A549 (cell line): ENCODE measurements at regions not wholly inside any gene's neighbourhood (a gene's known extent, or its start where the extent isn't known, plus 50 kb on each side); places are given as distances from the start of the nearest gene placed in this dataset.

ENCODE experiments used
- ATAC-seq, 2 experiments: fragments of 200-7000 bp in 1 of 2; fragments of >200 bp in 1 of 2; cut with Nextera tagmentation in 1 of 2; cut with Tn5 transposase in 1 of 2; 3 replicates each; pipeline versions ENCODE4 v1.8.0 to v1.9.1; 2018 to 2020; ENCODE audit warnings: mild to moderate bottlenecking in 1 of 2, moderate library complexity in 1 of 2
- CTCF ChIA-PET: fragments of 300-600 bp; sonication (Branson Sonifier 250); formaldehyde crosslinking; extraction: SDS; loops from one replicate; lab custom pipeline; 2021; ENCODE audit warnings: antibody characterized with exemption, inconsistent platforms; lab: Yijun Ruan, JAX
- POLR2A ChIA-PET: fragments of 350-600 bp; formaldehyde crosslinking; extraction: SDS; loops from one replicate; lab custom pipeline; 2021; ENCODE audit warnings: antibody characterized with exemption, inconsistent platforms; lab: Yijun Ruan, JAX
- DNase-seq, 2 experiments: peaks; one replicate each; pipeline versions ENCODE4 v3.0.0 to v3.0.0-alpha.2; 2011 to 2016; ENCODE audit warnings: low read depth in 1 of 2, low spot score in 1 of 2
- FAIRE-seq: peaks from 2 replicates; lab custom pipeline; 2011; peaks lifted over from hg19 to GRCh38; lab: Jason Lieb, UNC
- H3K27ac ChIP-seq, 2 experiments: fragments of >200 bp; sonication (Bioruptor Twin); formaldehyde crosslinking; 3 replicates each; pipeline ENCODE4 v1.5.1; 2016 to 2017
- H3K4me1 ChIP-seq: fragments of >200 bp; sonication (Bioruptor Twin); formaldehyde crosslinking; 3 replicates; pipeline ENCODE4 v1.6.1; 2016
- H3K4me2 ChIP-seq: fragments of >200 bp; sonication (Bioruptor Twin); formaldehyde crosslinking; 3 replicates; pipeline ENCODE4 v1.6.1; 2016
- H3K4me3 ChIP-seq: fragments of >200 bp; sonication (Bioruptor Twin); formaldehyde crosslinking; 3 replicates; pipeline ENCODE4 v1.5.1; 2016
- H3K9me3 ChIP-seq: fragments of >200 bp; sonication (Bioruptor Twin); formaldehyde crosslinking; 3 replicates; pipeline ENCODE4 v1.6.1; 2016
- BCL3 ChIP-seq: fragments of >200 bp; sonication (Bioruptor Twin); formaldehyde crosslinking; IDR thresholded peaks from 3 replicates; pipeline ENCODE4 v1.6.1; 2016
- CEBPB ChIP-seq, 2 experiments: fragments of >200 bp in 1 of 2; sonication (Bioruptor Twin) in 1 of 2; formaldehyde crosslinking in 1 of 2; IDR thresholded peaks; 2 replicates each; pipeline ENCODE4 v1.6.1; 2012 to 2016
- CHD2 ChIP-seq: fragments of 150-350 bp; IDR thresholded peaks from 2 replicates; pipeline ENCODE4 v1.6.1; 2014; ENCODE audit warnings: low read length; ENCODE audit not compliant: partially characterized antibody
- CHD4 ChIP-seq: fragments of 200-600 bp; sonication (generic); IDR thresholded peaks from 2 replicates; pipeline ENCODE4 v1.6.1; 2016; ENCODE audit warnings: antibody characterized with exemption, mild to moderate bottlenecking, borderline replicate concordance
- EHF ChIP-seq: fragments of 250-450 bp; sonication (Bioruptor Pico); IDR thresholded peaks from 2 replicates; pipeline ENCODE4 v1.5.0; 2020; ENCODE audit warnings: mild to moderate bottlenecking
- EHMT2 ChIP-seq: fragments of 200-600 bp; sonication (generic); IDR thresholded peaks from 2 replicates; pipeline ENCODE4 v1.6.1; 2016; ENCODE audit warnings: antibody characterized with exemption, low read depth, mild to moderate bottlenecking, moderate library complexity
- ELK1 ChIP-seq: fragments of 150-350 bp; IDR thresholded peaks from 2 replicates; pipeline ENCODE4 v1.6.1; 2014; ENCODE audit warnings: low read depth, mild to moderate bottlenecking, low read length
- ESRRA ChIP-seq: fragments of 150-350 bp; IDR thresholded peaks from 2 replicates; pipeline ENCODE4 v1.6.1; 2014; ENCODE audit warnings: mild to moderate bottlenecking, low read length, borderline replicate concordance
- FOSB ChIP-seq: fragments of 250-450 bp; sonication (Bioruptor Pico); IDR thresholded peaks from 2 replicates; pipeline ENCODE4 v1.5.0; 2020; ENCODE audit warnings: mild to moderate bottlenecking, moderate library complexity
- FOSL2 ChIP-seq, 2 experiments: fragments of 450-650 bp in 1 of 2; fragments of >200 bp in 1 of 2; sonication (Bioruptor Twin) in 1 of 2; formaldehyde crosslinking; IDR thresholded peaks; 2 replicates each; pipeline versions ENCODE4 v1.5.0 to v1.6.1; 2016 to 2020; ENCODE audit warnings: mild to moderate bottlenecking in 1 of 2, moderate library complexity in 1 of 2
- GATA3 ChIP-seq: IDR thresholded peaks from 2 replicates; pipeline ENCODE4 v1.6.1; 2012; ENCODE audit warnings: borderline replicate concordance
- HES2 ChIP-seq: fragments of >200 bp; sonication (Bioruptor Twin); formaldehyde crosslinking; IDR thresholded peaks from 2 replicates; pipeline ENCODE4 v1.6.1; 2016
- HOXB13 ChIP-seq: fragments of 250-450 bp; sonication (Bioruptor Pico); IDR thresholded peaks from 2 replicates; pipeline ENCODE4 v1.5.0; 2020; ENCODE audit warnings: low read depth, mild to moderate bottlenecking, moderate library complexity
- HOXB5 ChIP-seq: fragments of 250-450 bp; sonication (Bioruptor Pico); IDR thresholded peaks from 2 replicates; pipeline ENCODE4 v1.5.0; 2020; ENCODE audit warnings: mild to moderate bottlenecking, moderate library complexity
- NFE2L2 ChIP-seq: fragments of 150-350 bp; conservative IDR thresholded peaks from 2 replicates; pipeline ENCODE4 v1.6.1; 2014; ENCODE audit warnings: low read length
- NR3C1 ChIP-seq: fragments of >200 bp; sonication (Bioruptor Twin); formaldehyde crosslinking; IDR thresholded peaks from 3 replicates; pipeline ENCODE4 v1.6.1; 2017
- PHF8 ChIP-seq: fragments of 200-600 bp; sonication (generic); IDR thresholded peaks from 2 replicates; pipeline ENCODE4 v1.6.1; 2016; ENCODE audit warnings: low read depth, mild to moderate bottlenecking, antibody characterized with exemption, moderate library complexity, borderline replicate concordance
- POLR2A ChIP-seq: IDR thresholded peaks from 2 replicates; pipeline ENCODE4 v1.6.1; 2012; ENCODE audit warnings: mild to moderate bottlenecking, low read length
- RAD21 ChIP-seq, 2 experiments: fragments of >200 bp in 1 of 2; sonication (Bioruptor Twin) in 1 of 2; formaldehyde crosslinking in 1 of 2; IDR thresholded peaks in 1 of 2; conservative IDR thresholded peaks in 1 of 2; 2 replicates in 1 of 2; 3 replicates in 1 of 2; pipeline ENCODE4 v1.6.1; 2012 to 2018; ENCODE audit warnings: inconsistent platforms in 1 of 2
- RARB ChIP-seq: fragments of 250-450 bp; sonication (Bioruptor Pico); IDR thresholded peaks from 2 replicates; pipeline ENCODE4 v1.8.0; 2021; ENCODE audit warnings: mild to moderate bottlenecking, moderate library complexity
- RCOR1 ChIP-seq: fragments of 150-350 bp; IDR thresholded peaks from 2 replicates; pipeline ENCODE4 v1.6.1; 2014; ENCODE audit warnings: antibody characterized with exemption, low read length, low read depth
- REST ChIP-seq: fragments of 200-600 bp; sonication (generic); IDR thresholded peaks from 2 replicates; pipeline ENCODE4 v1.6.1; 2016; ENCODE audit warnings: antibody characterized with exemption, mild to moderate bottlenecking, moderate library complexity
- RNF2 ChIP-seq: fragments of 200-600 bp; sonication (generic); IDR thresholded peaks from 2 replicates; pipeline ENCODE4 v1.6.1; 2016; ENCODE audit warnings: low read depth, mild to moderate bottlenecking, antibody characterized with exemption, moderate library complexity, borderline replicate concordance
- SREBF2 ChIP-seq: fragments of 450-650 bp; IDR thresholded peaks from 2 replicates; pipeline ENCODE4 v1.6.1; 2014; ENCODE audit warnings: mild to moderate bottlenecking, moderate library complexity
- TP53 ChIP-seq: fragments of 250-450 bp; sonication (Bioruptor Pico); IDR thresholded peaks from 2 replicates; pipeline ENCODE4 v1.5.0; 2021; ENCODE audit warnings: mild to moderate bottlenecking, moderate library complexity
- ZC3H11A ChIP-seq: fragments of 450-650 bp; IDR thresholded peaks from 2 replicates; pipeline ENCODE4 v1.6.1; 2014; ENCODE audit warnings: antibody characterized with exemption, mild to moderate bottlenecking
- ZFP36 ChIP-seq: fragments of 450-650 bp; IDR thresholded peaks from 2 replicates; pipeline ENCODE4 v1.6.1; 2014; ENCODE audit warnings: borderline replicate concordance; ENCODE audit not compliant: partially characterized antibody
- ZNF302 ChIP-seq: fragments of 250-450 bp; sonication (Bioruptor Pico); IDR thresholded peaks from 2 replicates; pipeline ENCODE4 v1.9.0; 2021; ENCODE audit warnings: inconsistent platforms, mild to moderate bottlenecking, moderate library complexity
- WGBS: methylation state at CpG from one replicate; pipeline ENCODE4 v1.1.6; 2017; ENCODE audit errors: missing lambda C conversion rate; 5-methylcytosine and 5-hydroxymethylcytosine counted together

GRCh38 chr4:123830930-123831329 lies 434.3 kb downstream of the SPRY1 start:
- Histone ChIP-seq H3K4me1 (no peaks in the 10 kb centered on the region), H3K9me3 (no peaks in the 10 kb centered on the region), H3K4me2 (no peak overlapping the region), H3K27ac (no peak overlapping the region), H3K4me3 (no peak overlapping the region)
- DNase-seq (no peak), FAIRE-seq (no peak), ATAC-seq (no peak)
- ChIA-PET CTCF (no interaction called here), POLR2A (no interaction called here)
- WGBS = 65% methylated on average over 6 of the region's 6 CpGs
- TF ChIP-seq GATA3 (no peak), ZNF302 (CRISPR knock-in tag) (no peak), FOSB (CRISPR knock-in tag) (no peak), EHMT2 (no peak)

- Histone ChIP-seq H3K4me1 (no peaks in the 10 kb centered on the region), H3K4me3 (no peak overlapping the region), H3K4me2 (no peak overlapping the region), H3K9me3 (no peaks in the 10 kb centered on the region)
- ChIA-PET CTCF (no interaction called here), POLR2A (no interaction called here)
- DNase-seq (no peak), FAIRE-seq (no peak), ATAC-seq (no peak)
- no peak for TF ChIP-seq ELK1
- no peak for TF ChIP-seq RAD21 (conservative IDR thresholded peaks at IDR 0.05 in 1 of 2, IDR thresholded peaks at IDR 0.05 in 1 of 2)
- no peak for TF ChIP-seq EHF (CRISPR knock-in tag)
- TF ChIP-seq NFE2L2 = no peak
- TF ChIP-seq SREBF2 = no peak
- no peak for TF ChIP-seq ZC3H11A
- TF ChIP-seq TP53 = no peak
- no peak for TF ChIP-seq CEBPB (IDR thresholded peaks at IDR 0.05)
- no peak for TF ChIP-seq BCL3
- no peak for TF ChIP-seq ZFP36
- no peak for TF ChIP-seq CHD2
- no peak for TF ChIP-seq ESRRA
- no peak for TF ChIP-seq POLR2A
- no peak for TF ChIP-seq RARB
- no peak for TF ChIP-seq CHD4
- TF ChIP-seq HOXB5 (CRISPR knock-in tag) = no peak
- no peak for TF ChIP-seq ZNF302 (CRISPR knock-in tag)
- TF ChIP-seq RNF2 = no peak
- no peak for TF ChIP-seq FOSB (CRISPR knock-in tag)
- TF ChIP-seq FOSL2 (IDR thresholded peaks at IDR 0.05) = no peak
- TF ChIP-seq FOSL2 (CRISPR knock-in tag; IDR thresholded peaks at IDR 0.05) = no peak
- TF ChIP-seq, all 56 proteins: peak for 0
- 37% methylated on average over 5 of the region's 7 CpGs for WGBS
- no peak overlapping the region for H3K27ac ChIP-seq
These were observed 435.8 kb downstream of the SPRY1 start for GRCh38 chr4:123832173-123833026.

- Histone ChIP-seq H3K4me1 (no peaks in the 10 kb centered on the region), H3K4me2 (no peak overlapping the region)
- CTCF ChIA-PET = no interaction called here
- TF ChIP-seq PHF8 (no peak), FOSL2 (IDR thresholded peaks at IDR 0.05) (no peak), FOSL2 (CRISPR knock-in tag; IDR thresholded peaks at IDR 0.05) (no peak), HES2 (no peak), NR3C1 (no peak), RCOR1 (no peak), HOXB13 (no peak), REST (no peak), HOXB5 (CRISPR knock-in tag) (no peak), RARB (no peak), CHD2 (no peak), SREBF2 (no peak)
- TF ChIP-seq, all 56 proteins: peak for 0
- no peaks in the 10 kb centered on the region for H3K9me3 ChIP-seq
- POLR2A ChIA-PET = no interaction called here
- no peak overlapping the region for H3K27ac ChIP-seq
- WGBS = 27% methylated on average over 2 of the region's 2 CpGs
- no peak for DNase-seq
- H3K4me3 ChIP-seq = no peak overlapping the region
- FAIRE-seq = no peak
- ATAC-seq = no peak
These were observed 436.6 kb downstream of the SPRY1 start for GRCh38 chr4:123833171-123833643.
